ENCODE measurements at regions not wholly inside any gene's neighbourhood (a gene's known extent, or its start where the extent isn't known, plus 50 kb on each side); places are given as distances from the start of the nearest gene placed in this dataset.
"Not testable (repeated sequence)": the region's sequence is repeated elsewhere in the genome, so short reads cannot be mapped to it uniquely, and the experiment has no call there.

DNA sequence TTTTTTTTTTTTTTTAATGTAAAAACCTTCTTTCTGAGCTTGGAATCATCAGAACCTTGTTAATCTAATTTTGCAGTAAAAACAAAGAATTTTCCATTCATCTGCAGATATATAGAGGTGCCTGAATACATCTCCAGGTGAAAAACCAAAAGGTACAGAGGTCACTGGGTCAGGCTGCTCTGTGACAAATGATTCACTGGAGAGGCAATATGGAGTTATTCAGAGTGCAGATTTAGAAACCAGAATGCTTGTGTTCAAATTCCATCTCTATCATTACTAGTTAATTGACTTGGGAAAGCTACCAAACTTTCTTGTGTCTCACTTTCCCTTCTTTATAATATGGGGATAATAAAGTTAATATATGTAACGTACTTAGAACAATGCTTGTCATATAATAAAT lies 51.5 kb upstream of the C1orf53 start:
- no peaks in the 10 kb centered on the region for H3K4me1 Mint-ChIP-seq
- no peak overlapping the region for H3K27ac Mint-ChIP-seq
- H3K4me3 Mint-ChIP-seq: no peak overlapping the region
- no peaks in the 10 kb centered on the region for H3K36me3 Mint-ChIP-seq
- DNase-seq (ENCODE audit: low spot score in 2 of 2) (no peak), ATAC-seq (ENCODE audit: low read depth) (no peak)
- no peaks in the 10 kb centered on the region for H3K27me3 Mint-ChIP-seq
- peaks cover 3% of the 10 kb centered on the region for H3K9me3 Mint-ChIP-seq

DNA sequence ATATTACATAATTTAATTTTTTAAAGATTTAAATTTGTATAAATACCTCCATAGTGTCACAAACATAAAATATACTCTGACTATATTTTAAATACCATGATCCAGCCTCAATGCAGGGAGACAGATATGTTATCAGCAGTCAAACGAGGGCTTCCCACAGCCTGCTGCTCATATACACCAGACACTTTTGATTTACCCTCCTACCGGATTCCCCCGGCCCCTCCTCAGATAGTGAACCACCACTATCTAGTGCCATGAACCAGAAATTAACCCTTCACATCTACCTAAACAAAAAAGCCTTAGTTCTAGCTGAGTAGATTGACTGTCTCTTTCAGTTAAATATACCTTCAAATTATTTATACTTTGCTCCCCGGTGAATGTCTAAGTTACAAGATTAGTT lies 52.4 kb upstream of the C1orf53 start:
- H3K4me1 Mint-ChIP-seq: no peaks in the 10 kb centered on the region
- ATAC-seq (ENCODE audit: low read depth) (no peak), DNase-seq (ENCODE audit: low spot score in 2 of 2) (no peak)
- no peak overlapping the region for H3K27ac Mint-ChIP-seq
- no peaks in the 10 kb centered on the region for H3K27me3 Mint-ChIP-seq
- H3K4me3 Mint-ChIP-seq: no peak overlapping the region
- no peaks in the 10 kb centered on the region for H3K36me3 Mint-ChIP-seq
- H3K9me3 Mint-ChIP-seq: no peaks in the 10 kb centered on the region

GRCh38 chr1:197848350-197848749 lies 54.1 kb upstream of the C1orf53 start:
- no peak for DNase-seq (ENCODE audit: low spot score in 2 of 2)
- H3K27ac Mint-ChIP-seq: no peak overlapping the region
- no peak overlapping the region for H3K4me3 Mint-ChIP-seq
- no peaks in the 10 kb centered on the region for H3K27me3 Mint-ChIP-seq
- H3K36me3 Mint-ChIP-seq: no peaks in the 10 kb centered on the region
- H3K9me3 Mint-ChIP-seq: no peaks in the 10 kb centered on the region
- no peak for ATAC-seq (ENCODE audit: low read depth)
- H3K4me1 Mint-ChIP-seq: no peaks in the 10 kb centered on the region

GRCh38 chr1:197845886-197846285 lies 56.5 kb upstream of the C1orf53 start:
- no peak overlapping the region for H3K27ac Mint-ChIP-seq
- H3K36me3 Mint-ChIP-seq: no peaks in the 10 kb centered on the region
- no peaks in the 10 kb centered on the region for H3K27me3 Mint-ChIP-seq
- DNase-seq (ENCODE audit: low spot score in 2 of 2): no peak
- H3K4me3 Mint-ChIP-seq: no peak overlapping the region
- H3K9me3 Mint-ChIP-seq: no peaks in the 10 kb centered on the region
- H3K4me1 Mint-ChIP-seq: no peaks in the 10 kb centered on the region
- ATAC-seq (ENCODE audit: low read depth): no peak

GRCh38 chr1:197844651-197845050 lies 57.8 kb upstream of the C1orf53 start:
- no peaks in the 10 kb centered on the region for H3K4me1 Mint-ChIP-seq
- no peaks in the 10 kb centered on the region for H3K9me3 Mint-ChIP-seq
- no peak for ATAC-seq (ENCODE audit: low read depth)
- H3K27me3 Mint-ChIP-seq: no peaks in the 10 kb centered on the region
- H3K27ac Mint-ChIP-seq: no peak overlapping the region
- no peaks in the 10 kb centered on the region for H3K36me3 Mint-ChIP-seq
- DNase-seq (ENCODE audit: low spot score in 2 of 2): no peak
- no peak overlapping the region for H3K4me3 Mint-ChIP-seq

DNA sequence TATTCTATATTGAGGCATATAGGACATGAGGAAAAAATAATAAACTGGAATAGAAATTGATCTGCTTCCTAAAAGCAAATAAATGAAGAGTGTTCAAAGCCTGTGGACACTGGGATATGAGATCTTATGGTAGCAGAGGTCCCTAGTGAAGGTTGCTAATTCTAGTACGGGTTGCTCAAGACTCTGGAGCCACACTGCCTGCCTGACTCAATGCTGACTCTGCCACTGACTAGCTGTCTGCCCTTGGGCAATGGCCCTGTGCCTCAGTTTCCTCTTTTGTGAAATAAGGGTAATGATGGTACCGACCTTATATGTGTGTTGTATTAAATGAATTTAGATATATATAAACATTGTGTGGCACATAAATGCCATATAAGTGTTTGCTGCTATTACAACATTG lies 59.0 kb upstream of the C1orf53 start:
- ATAC-seq (ENCODE audit: low read depth): no peak
- H3K4me1 Mint-ChIP-seq: peaks cover 3% of the 10 kb centered on the region
- no peak overlapping the region for H3K4me3 Mint-ChIP-seq
- H3K9me3 Mint-ChIP-seq: no peaks in the 10 kb centered on the region
- H3K36me3 Mint-ChIP-seq: no peaks in the 10 kb centered on the region
- no peak overlapping the region for H3K27ac Mint-ChIP-seq
- no peaks in the 10 kb centered on the region for H3K27me3 Mint-ChIP-seq
- no peak for DNase-seq (ENCODE audit: low spot score in 2 of 2)

DNA sequence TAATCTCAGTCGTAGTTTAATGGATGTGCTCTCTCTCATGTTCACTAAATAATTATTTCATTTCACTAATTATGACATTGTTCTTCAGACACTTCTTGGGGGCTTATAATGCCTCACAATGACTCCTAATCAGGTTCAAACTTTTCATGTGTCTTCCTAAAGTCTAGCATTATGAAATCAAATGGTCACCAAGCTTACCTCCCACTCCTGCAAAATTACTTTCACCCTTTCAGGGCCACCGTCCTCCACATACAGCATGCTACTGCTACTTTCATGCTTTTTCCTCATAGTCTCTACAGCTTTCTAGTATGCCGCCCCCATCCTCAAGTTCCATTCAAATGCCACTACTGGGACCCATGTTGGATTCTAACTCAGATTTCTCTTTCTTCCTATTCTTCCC lies 59.8 kb upstream of the C1orf53 start:
- Mint-ChIP-seq H3K27me3 (no peaks in the 10 kb centered on the region), H3K27ac (no peak overlapping the region), H3K36me3 (no peaks in the 10 kb centered on the region), H3K4me1 (peaks cover 3% of the 10 kb centered on the region), H3K4me3 (no peak overlapping the region), H3K9me3 (no peaks in the 10 kb centered on the region)
- no peak for DNase-seq (ENCODE audit: low spot score in 2 of 2)
- ATAC-seq (ENCODE audit: low read depth): no peak

DNA sequence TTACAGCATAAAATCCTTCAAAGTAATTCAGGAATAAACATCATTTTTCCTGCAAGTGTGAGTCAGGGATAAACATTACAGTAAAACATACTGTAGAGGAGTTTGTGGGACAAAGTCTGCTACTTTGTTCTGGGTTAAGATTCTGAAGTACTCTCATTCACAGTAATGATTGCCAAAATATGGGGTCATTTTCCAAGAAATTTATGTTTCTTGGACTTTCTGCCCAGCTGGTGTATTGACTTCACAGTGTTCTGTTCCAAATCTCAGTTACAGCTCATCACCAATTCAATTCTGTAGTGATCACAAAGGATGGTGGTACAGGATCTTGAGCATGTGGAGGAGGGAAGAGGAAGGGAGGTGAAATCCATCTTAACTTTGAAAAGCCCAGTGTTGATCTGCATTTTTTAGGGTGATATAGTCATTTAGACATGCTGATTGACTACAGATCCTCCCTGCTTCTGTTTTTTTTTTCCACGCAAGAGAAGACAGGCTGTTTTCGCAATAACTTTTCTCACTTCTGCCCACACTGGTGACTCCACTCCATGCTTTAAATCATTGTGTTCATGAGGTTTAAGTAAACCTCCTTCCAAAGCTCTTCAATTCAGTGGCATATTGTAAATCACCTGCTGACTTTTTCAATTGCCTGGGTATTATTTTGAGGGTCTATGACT lies 60.4 kb upstream of the C1orf53 start:
- Mint-ChIP-seq H3K4me1 (peaks cover 4% of the 10 kb centered on the region), H3K4me3 (no peak overlapping the region), H3K36me3 (no peaks in the 10 kb centered on the region), H3K27ac (no peak overlapping the region), H3K27me3 (no peaks in the 10 kb centered on the region), H3K9me3 (no peaks in the 10 kb centered on the region)
- ATAC-seq (ENCODE audit: low read depth): no peak
- no peak for DNase-seq (ENCODE audit: low spot score in 2 of 2)

GRCh38 chr1:197841158-197841557 lies 61.3 kb upstream of the C1orf53 start:
- peaks cover 4% of the 10 kb centered on the region for H3K4me1 Mint-ChIP-seq
- H3K36me3 Mint-ChIP-seq: no peaks in the 10 kb centered on the region
- H3K4me3 Mint-ChIP-seq: no peak overlapping the region
- no peak for ATAC-seq (ENCODE audit: low read depth)
- H3K9me3 Mint-ChIP-seq: no peaks in the 10 kb centered on the region
- H3K27ac Mint-ChIP-seq: no peak overlapping the region
- no peak for DNase-seq (ENCODE audit: low spot score in 2 of 2)
- no peaks in the 10 kb centered on the region for H3K27me3 Mint-ChIP-seq

- not testable (repeated sequence) for H3K4me1 Mint-ChIP-seq; ATAC-seq (ENCODE audit: low read depth); DNase-seq (ENCODE audit: low spot score in 2 of 2); H3K27me3 Mint-ChIP-seq; H3K4me3 Mint-ChIP-seq; H3K27ac Mint-ChIP-seq; H3K9me3 Mint-ChIP-seq; H3K36me3 Mint-ChIP-seq
These were observed 62.6 kb upstream of the C1orf53 start for GRCh38 chr1:197839786-197840185.

GRCh38 chr1:197838836-197839235 lies 63.6 kb upstream of the DENND1B start:
- H3K27me3 Mint-ChIP-seq: no peaks in the 10 kb centered on the region
- H3K9me3 Mint-ChIP-seq: no peaks in the 10 kb centered on the region
- H3K4me1 Mint-ChIP-seq: peaks cover 4% of the 10 kb centered on the region
- no peak overlapping the region for H3K27ac Mint-ChIP-seq
- no peak for DNase-seq (ENCODE audit: low spot score in 2 of 2)
- H3K4me3 Mint-ChIP-seq: no peak overlapping the region
- no peaks in the 10 kb centered on the region for H3K36me3 Mint-ChIP-seq
- no peak for ATAC-seq (ENCODE audit: low read depth)

- Mint-ChIP-seq H3K27me3 (no peaks in the 10 kb centered on the region), H3K27ac (no peak overlapping the region), H3K9me3 (no peaks in the 10 kb centered on the region), H3K36me3 (no peaks in the 10 kb centered on the region), H3K4me3 (no peak overlapping the region), H3K4me1 (peaks cover 4% of the 10 kb centered on the region)
- no peak for DNase-seq (ENCODE audit: low spot score in 2 of 2)
- ATAC-seq (ENCODE audit: low read depth): no peak
These were observed 62.6 kb upstream of the DENND1B start for GRCh38 chr1:197837911-197838310.

DNA sequence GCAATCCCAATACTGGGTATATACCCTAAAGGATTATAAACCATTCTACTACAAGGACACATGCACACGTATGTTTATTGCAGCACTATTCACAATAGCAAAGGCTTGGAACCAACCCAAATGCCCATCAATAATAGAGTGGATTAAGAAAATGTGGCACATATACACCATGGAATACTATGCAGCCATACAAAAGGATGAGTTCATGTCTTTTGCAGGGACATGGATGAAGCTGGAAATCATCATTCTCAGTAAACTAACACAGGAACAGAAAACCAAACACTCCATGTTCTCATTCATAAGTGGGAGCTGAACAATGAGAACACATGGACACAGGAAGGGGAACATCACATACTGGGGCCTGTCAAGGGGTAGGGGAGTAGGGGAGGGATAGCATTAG lies 61.1 kb upstream of the DENND1B start:
- H3K4me3 Mint-ChIP-seq; H3K27ac Mint-ChIP-seq; H3K36me3 Mint-ChIP-seq; DNase-seq (ENCODE audit: low spot score in 2 of 2); H3K4me1 Mint-ChIP-seq; H3K27me3 Mint-ChIP-seq; ATAC-seq (ENCODE audit: low read depth); H3K9me3 Mint-ChIP-seq: not testable (repeated sequence)

DNA sequence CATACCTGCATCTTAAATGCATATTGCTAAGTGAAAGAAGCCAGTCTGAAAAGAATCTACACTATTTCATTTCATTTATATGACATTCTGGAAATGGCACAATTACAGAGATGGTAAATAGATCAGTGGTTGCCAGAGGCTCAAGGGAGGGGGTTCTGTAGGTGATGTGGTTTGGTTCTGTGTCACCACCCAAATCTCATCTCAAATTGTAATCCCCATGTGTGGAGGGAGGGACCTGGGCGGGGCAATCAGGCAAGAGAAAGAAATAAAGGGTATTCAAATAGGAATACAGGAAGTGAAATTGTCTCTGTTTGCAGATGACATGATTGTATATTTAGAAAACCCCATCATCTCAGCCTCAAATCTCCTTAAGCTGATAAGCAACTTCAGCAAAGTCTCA lies 53.7 kb upstream of the DENND1B start:
- not testable (repeated sequence) for H3K36me3 Mint-ChIP-seq; DNase-seq (ENCODE audit: low spot score in 2 of 2); H3K4me1 Mint-ChIP-seq; H3K27ac Mint-ChIP-seq; H3K27me3 Mint-ChIP-seq; H3K4me3 Mint-ChIP-seq; H3K9me3 Mint-ChIP-seq
- peak; percentile 29 for ATAC-seq (ENCODE audit: low read depth)

GRCh38 chr1:197825541-197825940 lies 50.3 kb upstream of the DENND1B start:
- Mint-ChIP-seq H3K27me3 (peaks cover 2% of the 10 kb centered on the region), H3K4me3 (no peak overlapping the region), H3K27ac (no peak overlapping the region), H3K4me1 (peaks cover 8% of the 10 kb centered on the region), H3K9me3 (peaks cover 2% of the 10 kb centered on the region), H3K36me3 (peaks cover 2% of the 10 kb centered on the region)
- ATAC-seq (ENCODE audit: low read depth) (no peak), DNase-seq (ENCODE audit: low spot score in 2 of 2) (no peak)

Measured in memory B cell (primary cell).